PC-3 (cell line): ENCODE measurements at regions not wholly inside any gene's neighbourhood (a gene's known extent, or its start where the extent isn't known, plus 50 kb on each side); places are given as distances from the start of the nearest gene placed in this dataset.
"Not testable (repeated sequence)": the region's sequence is repeated elsewhere in the genome, so short reads cannot be mapped to it uniquely, and the experiment has no call there.

Experiments
- ATAC-seq: fragments of 200-7000 bp; cut with Tn5 transposase; 2 replicates; pipeline ENCODE4 v1.9.1; 2020; ENCODE audit warnings: mild to moderate bottlenecking, moderate library complexity
- BruUV-seq: library from RNA; stranded (reverse); fragments of 400-500 nt; replicated peaks from 2 replicates; lab custom pipeline; 2021; lab: Mats Ljungman, UMichigan
- CTCF ChIA-PET: fragments of 300-600 bp; sonication (Branson Sonifier 250); formaldehyde crosslinking; loops from one replicate; lab custom pipeline; 2022; ENCODE audit warnings: antibody characterized with exemption; lab: Charles Lee
- POLR2A ChIA-PET: fragments of 300-600 bp; sonication (Branson Sonifier 250); formaldehyde crosslinking; loops from one replicate; lab custom pipeline; 2022; ENCODE audit warnings: antibody characterized with exemption; ENCODE audit not compliant: unreplicated experiment; lab: Charles Lee
- DNase-seq: peaks from one replicate; pipeline ENCODE4 v3.0.0-alpha.2; 2015
- H2AFZ ChIP-seq: fragments of 300-600 bp; sonication (generic); 2 replicates; pipeline ENCODE4 v1.6.0; 2016; ENCODE audit warnings: antibody characterized with exemption, low read length
- H3F3A ChIP-seq: fragments of 300-600 bp; sonication (generic); one replicate; pipeline ENCODE4 v1.6.0; 2017; ENCODE audit warnings: antibody characterized with exemption, low read length, control low read depth, mild to moderate bottlenecking; ENCODE audit not compliant: unreplicated experiment
- H3K27ac ChIP-seq: fragments of 300-600 bp; sonication (generic); 2 replicates; pipeline ENCODE4 v1.5.1; 2016; ENCODE audit warnings: mild to moderate bottlenecking, low read length
- H3K27me3 ChIP-seq: fragments of 300-600 bp; sonication (generic); 2 replicates; pipeline ENCODE4 v1.6.1; 2016; ENCODE audit warnings: low read length, mixed read lengths
- H3K36me3 ChIP-seq: fragments of 300-600 bp; sonication (generic); 2 replicates; pipeline ENCODE4 v1.6.1; 2016; ENCODE audit warnings: low read depth, mixed run types, low read length, mixed read lengths
- H3K4me1 ChIP-seq: fragments of 300-600 bp; sonication (generic); 2 replicates; pipeline ENCODE4 v1.5.1; 2016; ENCODE audit warnings: low read length; ENCODE audit not compliant: insufficient read depth
- H3K4me2 ChIP-seq: fragments of 300-600 bp; sonication (generic); 2 replicates; pipeline ENCODE4 v1.6.0; 2016; ENCODE audit warnings: low read length
- H3K4me3 ChIP-seq: fragments of 300-600 bp; sonication (generic); 2 replicates; pipeline ENCODE4 v1.5.1; 2016; ENCODE audit warnings: mild to moderate bottlenecking, low read length, mixed read lengths
- H3K79me2 ChIP-seq: fragments of 300-600 bp; sonication (generic); 2 replicates; pipeline ENCODE4 v1.6.1; 2017; ENCODE audit warnings: low read length, mixed read lengths
- H3K9ac ChIP-seq: fragments of 300-600 bp; sonication (generic); 2 replicates; pipeline ENCODE4 v1.6.0; 2016; ENCODE audit warnings: mild to moderate bottlenecking, low read length
- H3K9me2 ChIP-seq: fragments of 300-600 bp; sonication (generic); replicated peaks from 2 replicates; pipeline ENCODE4 v1.6.1; 2016; ENCODE audit warnings: mixed run types, low read length, mixed read lengths
- H3K9me3 ChIP-seq: fragments of 300-600 bp; sonication (generic); 2 replicates; pipeline ENCODE4 v1.6.1; 2016; ENCODE audit warnings: low read length, mixed read lengths
- H4K20me1 ChIP-seq: fragments of 300-600 bp; sonication (generic); 2 replicates; pipeline ENCODE4 v1.6.1; 2016; ENCODE audit warnings: low read length, mixed read lengths
- EZH2 ChIP-seq: fragments of 300-600 bp; sonication (generic); IDR thresholded peaks from one replicate; pipeline ENCODE4 v1.6.1; 2017; ENCODE audit warnings: antibody characterized with exemption, mild to moderate bottlenecking, low read length; ENCODE audit not compliant: unreplicated experiment
- EZH2phosphoT487 ChIP-seq: fragments of 300-600 bp; sonication (generic); IDR thresholded peaks from 2 replicates; pipeline ENCODE4 v1.6.1; 2018; ENCODE audit warnings: mild to moderate bottlenecking, antibody characterized with exemption, low read length, borderline replicate concordance
- intact Hi-C: fragments of 100-400 bp; cut with micrococcal nuclease; formaldehyde crosslinking; loops from 2 replicates; pipeline ENCODE4 v1.9.0; 2023
- TF ChIP-seq, protein P1 (sequence below): fragments of 300-600 bp; sonication (generic); conservative IDR thresholded peaks from 2 replicates; pipeline ENCODE4 v1.5.1; 2017; ENCODE audit warnings: antibody characterized with exemption, low read depth, mild to moderate bottlenecking, low read length

DNA sequence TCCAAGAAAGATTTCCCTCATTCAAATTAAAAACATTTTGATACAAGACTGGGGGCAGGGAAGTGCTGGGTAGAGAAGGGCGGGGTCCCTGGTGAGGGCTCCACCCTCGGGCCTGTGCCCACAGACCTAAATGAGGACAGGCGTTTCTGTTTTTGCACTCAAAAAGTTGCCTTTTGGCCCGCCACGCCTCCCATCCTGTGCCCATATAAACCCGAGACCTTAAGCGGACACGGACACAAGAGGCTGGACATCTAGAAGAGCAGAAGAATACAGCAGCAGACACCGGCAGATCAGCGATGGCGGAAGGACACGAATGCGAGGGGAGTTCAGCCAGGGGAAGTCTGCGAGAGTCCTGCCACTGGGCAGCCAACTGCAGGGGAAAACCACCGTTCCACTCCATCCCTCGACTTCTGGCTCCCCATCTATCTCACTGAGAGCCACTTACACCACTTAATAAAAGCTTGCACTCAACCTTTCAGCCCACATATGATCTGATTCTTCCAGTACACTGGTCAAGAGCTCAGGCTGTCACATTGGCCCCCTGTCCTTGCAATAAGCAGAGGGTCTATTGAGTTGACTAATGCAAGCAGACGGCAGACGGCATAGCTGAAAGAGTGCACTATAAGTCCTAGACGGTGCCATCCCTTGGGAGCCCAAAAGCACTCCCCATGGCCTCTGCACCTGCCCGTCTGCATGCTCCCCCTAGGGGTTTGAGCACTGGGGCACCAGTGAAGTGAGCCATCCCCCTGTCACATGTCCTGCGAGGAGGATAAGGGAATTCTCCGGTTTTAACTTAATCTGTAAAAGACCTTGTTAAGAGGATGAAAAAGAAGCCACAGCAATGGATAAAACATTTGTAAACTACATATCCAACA is 181.8 kb upstream of the PRSS1 start:
- Histone ChIP-seq H3K9me3 (no peaks in the 10 kb centered on the region), H3K4me2 (no peak overlapping the region), H3F3A (no peaks in the 10 kb centered on the region), H2AFZ (no peak overlapping the region), H3K27ac (peak overlapping the region; percentile 78), H3K4me1 (peaks cover 47% of the 10 kb centered on the region), H4K20me1 (no peaks in the 10 kb centered on the region), H3K9ac (no peak overlapping the region), H3K36me3 (no peaks in the 10 kb centered on the region), H3K79me2 (no peaks in the 10 kb centered on the region), H3K4me3 (no peak overlapping the region), H3K27me3 (no peaks in the 10 kb centered on the region), H3K9me2 (no peaks in the 10 kb centered on the region)
- ChIA-PET CTCF (no interaction called here), POLR2A (interaction anchor here (0.7 kb wide), 2 partner anchors 9 to 722 kb away, joined by 3 to 6 read pairs; no protein-coding TSS in a partner anchor)
- DNase-seq (no peak), ATAC-seq (no peak)
- TF ChIP-seq EZH2, result no peak
- TF ChIP-seq, protein P1, sequence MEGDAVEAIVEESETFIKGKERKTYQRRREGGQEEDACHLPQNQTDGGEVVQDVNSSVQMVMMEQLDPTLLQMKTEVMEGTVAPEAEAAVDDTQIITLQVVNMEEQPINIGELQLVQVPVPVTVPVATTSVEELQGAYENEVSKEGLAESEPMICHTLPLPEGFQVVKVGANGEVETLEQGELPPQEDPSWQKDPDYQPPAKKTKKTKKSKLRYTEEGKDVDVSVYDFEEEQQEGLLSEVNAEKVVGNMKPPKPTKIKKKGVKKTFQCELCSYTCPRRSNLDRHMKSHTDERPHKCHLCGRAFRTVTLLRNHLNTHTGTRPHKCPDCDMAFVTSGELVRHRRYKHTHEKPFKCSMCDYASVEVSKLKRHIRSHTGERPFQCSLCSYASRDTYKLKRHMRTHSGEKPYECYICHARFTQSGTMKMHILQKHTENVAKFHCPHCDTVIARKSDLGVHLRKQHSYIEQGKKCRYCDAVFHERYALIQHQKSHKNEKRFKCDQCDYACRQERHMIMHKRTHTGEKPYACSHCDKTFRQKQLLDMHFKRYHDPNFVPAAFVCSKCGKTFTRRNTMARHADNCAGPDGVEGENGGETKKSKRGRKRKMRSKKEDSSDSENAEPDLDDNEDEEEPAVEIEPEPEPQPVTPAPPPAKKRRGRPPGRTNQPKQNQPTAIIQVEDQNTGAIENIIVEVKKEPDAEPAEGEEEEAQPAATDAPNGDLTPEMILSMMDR, result no peak
- TF ChIP-seq EZH2phosphoT487, result no peak
- no TSS peak for BruUV-seq
- intact Hi-C loops, result loop anchor here (1.0 to 2.0 kb wide), 4 partner anchors 11 to 32 kb away; no protein-coding TSS in a partner anchor

DNA sequence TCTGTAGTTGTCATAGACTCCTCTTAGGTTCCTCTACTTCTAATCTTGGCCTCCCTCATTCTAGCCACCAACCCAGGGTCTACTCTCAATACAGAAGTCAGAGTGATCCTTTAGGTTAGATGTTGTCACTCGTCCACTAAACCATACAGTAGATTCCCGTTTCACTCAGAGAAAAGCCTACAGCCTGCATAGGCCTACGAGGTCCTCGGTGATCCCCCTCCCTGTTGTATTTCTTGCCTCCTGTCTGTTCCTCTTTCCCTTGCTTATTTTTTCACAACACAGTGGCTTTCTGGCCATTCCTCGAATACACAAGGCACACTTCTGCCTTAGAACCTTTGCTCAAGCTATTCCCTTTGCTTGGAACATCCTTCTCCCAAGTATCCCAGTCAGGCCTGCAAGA is 183.0 kb upstream of the PRSS1 start:
- Histone ChIP-seq H3K9me3 (no peaks in the 10 kb centered on the region), H3F3A (no peaks in the 10 kb centered on the region), H4K20me1 (no peaks in the 10 kb centered on the region), H2AFZ (no peak overlapping the region), H3K9ac (no peak overlapping the region), H3K79me2 (no peaks in the 10 kb centered on the region), H3K27me3 (no peaks in the 10 kb centered on the region), H3K4me1 (peaks cover 50% of the 10 kb centered on the region), H3K4me2 (no peak overlapping the region), H3K27ac (no peak overlapping the region), H3K9me2 (no peaks in the 10 kb centered on the region), H3K36me3 (no peaks in the 10 kb centered on the region), H3K4me3 (no peak overlapping the region)
- ATAC-seq, result no peak
- no peak for DNase-seq
- POLR2A ChIA-PET, result no interaction called here
- TF ChIP-seq, protein P1, result no peak
- no peak for TF ChIP-seq EZH2
- no peak for TF ChIP-seq EZH2phosphoT487
- no TSS peak for BruUV-seq
- CTCF ChIA-PET, result no interaction called here
- intact Hi-C loops, result no loop called here

DNA sequence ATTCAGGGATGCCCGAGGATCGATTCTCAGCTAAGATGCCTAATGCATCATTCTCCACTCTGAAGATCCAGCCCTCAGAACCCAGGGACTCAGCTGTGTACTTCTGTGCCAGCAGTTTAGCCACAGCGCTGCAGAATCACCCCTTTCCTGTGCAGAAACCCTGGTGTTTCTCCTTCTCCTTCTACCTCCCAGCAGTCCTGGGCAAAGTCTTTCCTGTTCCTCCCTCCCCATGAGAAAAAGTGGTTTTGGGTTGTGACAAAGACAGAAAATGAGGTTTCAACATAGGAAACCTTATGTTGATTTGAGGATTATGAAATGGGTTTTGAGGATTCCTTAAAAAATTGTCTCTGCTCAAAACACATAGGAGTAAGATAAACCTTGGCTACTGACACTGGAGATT is 185.1 kb upstream of the PRSS1 start:
- H3K4me3 ChIP-seq, H3K27ac ChIP-seq, CTCF ChIA-PET, POLR2A ChIA-PET, BruUV-seq, H3F3A ChIP-seq, H3K4me2 ChIP-seq, H3K9ac ChIP-seq, H4K20me1 ChIP-seq, H3K36me3 ChIP-seq, ATAC-seq, H3K27me3 ChIP-seq, DNase-seq, intact Hi-C loops, H3K79me2 ChIP-seq, H3K9me2 ChIP-seq, H2AFZ ChIP-seq, H3K9me3 ChIP-seq: not testable (repeated sequence)
- peaks cover 47% of the 10 kb centered on the region for H3K4me1 ChIP-seq
